Caco-2 (cell line): ENCODE measurements at regions not wholly inside any gene's neighbourhood (a gene's known extent, or its start where the extent isn't known, plus 50 kb on each side); places are given as distances from the start of the nearest gene placed in this dataset.

Source experiments
- BruUV-seq: library from RNA; stranded (reverse); fragments of 400-500 nt; replicated peaks from 2 replicates; lab custom pipeline; 2021; lab: Mats Ljungman, UMichigan
- CTCF ChIA-PET: fragments of 300-600 bp; sonication (Branson Sonifier 250); formaldehyde crosslinking; loops from one replicate; lab custom pipeline; 2022; ENCODE audit warnings: antibody characterized with exemption; lab: Charles Lee
- POLR2A ChIA-PET: fragments of 300-600 bp; sonication (Branson Sonifier 250); formaldehyde crosslinking; loops from one replicate; lab custom pipeline; 2022; ENCODE audit warnings: antibody characterized with exemption; lab: Charles Lee
- DNase-seq, 2 experiments: peaks; one replicate each; pipeline versions ENCODE4 v3.0.0 to v3.0.0-alpha.2; 2020 to 2022
- H3K27me3 ChIP-seq: replicated peaks from 2 replicates; pipeline ENCODE4 v1.6.0; 2011; ENCODE audit warnings: low read length; ENCODE audit not compliant: control insufficient read depth, insufficient read depth
- H3K36me3 ChIP-seq: 2 replicates; pipeline ENCODE4 v1.5.1; 2011; ENCODE audit warnings: low read length; ENCODE audit not compliant: control insufficient read depth, insufficient read depth
- H3K4me1 ChIP-seq: fragments of 250-450 bp; sonication (Bioruptor Pico); 2 replicates; pipeline ENCODE4 v1.5.1; 2020; ENCODE audit warnings: mild to moderate bottlenecking
- H3K4me3 ChIP-seq: 2 replicates; pipeline ENCODE4 v1.5.1; 2011; ENCODE audit warnings: low read depth, mild to moderate bottlenecking, control low read depth, low read length
- H3K9me3 ChIP-seq: fragments of 250-450 bp; sonication (Bioruptor Pico); 2 replicates; pipeline ENCODE4 v1.5.1; 2020; ENCODE audit warnings: mild to moderate bottlenecking, moderate library complexity
- H3K27ac Mint-ChIP-seq: one replicate; pipeline ENCODE4 v1.8.0; 2022; ENCODE audit warnings: mixed read lengths; ENCODE audit not compliant: unreplicated experiment
- H3K27me3 Mint-ChIP-seq: one replicate; pipeline ENCODE4 v1.8.0; 2022; ENCODE audit warnings: mixed read lengths; ENCODE audit not compliant: insufficient read depth, unreplicated experiment
- H3K36me3 Mint-ChIP-seq: one replicate; pipeline ENCODE4 v1.8.0; 2022; ENCODE audit warnings: mild to moderate bottlenecking, mixed read lengths; ENCODE audit not compliant: insufficient read depth, unreplicated experiment
- H3K4me1 Mint-ChIP-seq: one replicate; pipeline ENCODE4 v1.8.0; 2022; ENCODE audit warnings: low read depth, mixed read lengths; ENCODE audit not compliant: unreplicated experiment
- H3K4me3 Mint-ChIP-seq: one replicate; pipeline ENCODE4 v1.8.0; 2022; ENCODE audit warnings: mild to moderate bottlenecking, moderate library complexity, mixed read lengths; ENCODE audit not compliant: unreplicated experiment
- H3K9me3 Mint-ChIP-seq: one replicate; pipeline ENCODE4 v1.8.0; 2022; ENCODE audit warnings: mixed read lengths; ENCODE audit not compliant: unreplicated experiment
- CTCF ChIP-seq, 2 experiments: fragments of 200-600 bp in 1 of 2; IDR thresholded peaks; 1 replicate in 1 of 2; 2 replicates in 1 of 2; pipeline versions ENCODE4 v1.5.1 to v1.8.0; 2011 to 2022; ENCODE audit warnings: antibody characterized with exemption in 1 of 2, control low read depth in 1 of 2, inconsistent platforms in 1 of 2, low read depth in 1 of 2, low read length in 1 of 2, mild to moderate bottlenecking in 1 of 2, moderate library complexity in 1 of 2; ENCODE audit not compliant: insufficient read depth in 1 of 2, severe bottlenecking in 1 of 2, unreplicated experiment in 1 of 2
- intact Hi-C: fragments of 100-400 bp; cut with micrococcal nuclease; formaldehyde crosslinking; loops from one replicate; pipeline ENCODE4 v1.10.0; 2022; ENCODE audit not compliant: unreplicated experiment

- no peak overlapping the region for H3K27ac Mint-ChIP-seq
- DNase-seq = no peak
- no TSS peak for BruUV-seq
- no peak for TF ChIP-seq CTCF (IDR thresholded peaks at IDR 0.05; ENCODE audit: insufficient read depth in 1 of 2, low read depth in 1 of 2, low read length in 1 of 2, severe bottlenecking in 1 of 2, unreplicated experiment in 1 of 2)
- Histone ChIP-seq H3K27me3 (no peaks in the 10 kb centered on the region), H3K4me1 (no peaks in the 10 kb centered on the region), H3K4me3 (no peak overlapping the region), H3K36me3 (no peaks in the 10 kb centered on the region), H3K9me3 (peaks cover 7% of the 10 kb centered on the region; the same call in 1 of the 2 replicates)
- H3K9me3 Mint-ChIP-seq = peaks cover 12% of the 10 kb centered on the region
- no peak overlapping the region for H3K4me3 Mint-ChIP-seq
- ChIA-PET POLR2A (no interaction called here), CTCF (no interaction called here)
- peaks cover 4% of the 10 kb centered on the region for H3K27me3 Mint-ChIP-seq
- intact Hi-C loops = no loop called here
- H3K36me3 Mint-ChIP-seq = no peaks in the 10 kb centered on the region
- no peaks in the 10 kb centered on the region for H3K4me1 Mint-ChIP-seq
These were observed 229.1 kb upstream of the ZFHX3 start for GRCh38 chr16:73277071-73277470.

- Mint-ChIP-seq H3K27me3 (peaks cover 7% of the 10 kb centered on the region), H3K9me3 (peaks cover 12% of the 10 kb centered on the region), H3K36me3 (no peaks in the 10 kb centered on the region), H3K4me1 (no peaks in the 10 kb centered on the region), H3K4me3 (no peak overlapping the region), H3K27ac (no peak overlapping the region)
- Histone ChIP-seq H3K4me3 (no peak overlapping the region), H3K4me1 (no peaks in the 10 kb centered on the region), H3K36me3 (no peaks in the 10 kb centered on the region), H3K27me3 (no peaks in the 10 kb centered on the region), H3K9me3 (peaks cover 7% of the 10 kb centered on the region; the same call in 1 of the 2 replicates)
- intact Hi-C loops = no loop called here
- no peak for TF ChIP-seq CTCF (IDR thresholded peaks at IDR 0.05; ENCODE audit: insufficient read depth in 1 of 2, low read depth in 1 of 2, low read length in 1 of 2, severe bottlenecking in 1 of 2, unreplicated experiment in 1 of 2)
- POLR2A ChIA-PET = no interaction called here
- no TSS peak for BruUV-seq
- CTCF ChIA-PET = interaction anchor here (0.6 kb wide), 1 partner anchor 438 kb away, joined by 4 read pairs; no protein-coding TSS in a partner anchor
- no peak for DNase-seq
These were observed 227.5 kb upstream of the ZFHX3 start for GRCh38 chr16:73275448-73275847.

- no peaks in the 10 kb centered on the region for H3K27me3 ChIP-seq
- BruUV-seq = no TSS peak
- DNase-seq = no peak
- Mint-ChIP-seq H3K9me3 (peaks cover 12% of the 10 kb centered on the region), H3K36me3 (no peaks in the 10 kb centered on the region), H3K4me3 (no peak overlapping the region), H3K27ac (no peak overlapping the region), H3K27me3 (peaks cover 7% of the 10 kb centered on the region), H3K4me1 (no peaks in the 10 kb centered on the region)
- no peak for TF ChIP-seq CTCF (IDR thresholded peaks at IDR 0.05; ENCODE audit: insufficient read depth in 1 of 2, low read depth in 1 of 2, low read length in 1 of 2, severe bottlenecking in 1 of 2, unreplicated experiment in 1 of 2)
- ChIA-PET CTCF (interaction anchor here (0.6 kb wide), 1 partner anchor 438 kb away, joined by 4 read pairs; no protein-coding TSS in a partner anchor), POLR2A (no interaction called here)
- no peak overlapping the region for H3K4me3 ChIP-seq
- H3K9me3 ChIP-seq = peaks cover 7% of the 10 kb centered on the region; the same call in 1 of the 2 replicates
- H3K4me1 ChIP-seq = no peaks in the 10 kb centered on the region
- intact Hi-C loops = no loop called here
- H3K36me3 ChIP-seq = no peaks in the 10 kb centered on the region
These were observed 227.1 kb upstream of the ZFHX3 start for GRCh38 chr16:73275024-73275423.
